KMS-11 (cell line): ENCODE measurements at regions not wholly inside any gene's neighbourhood (a gene's known extent, or its start where the extent isn't known, plus 50 kb on each side); places are given as distances from the start of the nearest gene placed in this dataset.
"Not testable (repeated sequence)": the region's sequence is repeated elsewhere in the genome, so short reads cannot be mapped to it uniquely, and the experiment has no call there.

Source experiments
- H2AFZ ChIP-seq: fragments of 200-600 bp; sonication (generic); 2 replicates; pipeline ENCODE4 v1.6.1; 2016; ENCODE audit warnings: antibody characterized with exemption, mixed run types, low read depth
- H3K27ac ChIP-seq: fragments of 200-600 bp; sonication (generic); 2 replicates; pipeline ENCODE4 v1.6.1; 2016; ENCODE audit warnings: mild to moderate bottlenecking, mixed run types
- H3K27me3 ChIP-seq: fragments of 200-600 bp; sonication (generic); 2 replicates; pipeline ENCODE4 v1.6.1; 2017; ENCODE audit warnings: mild to moderate bottlenecking, low read depth, mixed run types, moderate library complexity; ENCODE audit not compliant: insufficient read depth
- H3K36me3 ChIP-seq: fragments of 200-600 bp; sonication (generic); 2 replicates; pipeline ENCODE4 v1.6.1; 2017; ENCODE audit warnings: mild to moderate bottlenecking, mixed run types; ENCODE audit not compliant: insufficient read depth
- H3K4me1 ChIP-seq: fragments of 200-600 bp; sonication (generic); 2 replicates; pipeline ENCODE4 v1.6.1; 2016; ENCODE audit warnings: mild to moderate bottlenecking, low read depth, mixed run types; ENCODE audit not compliant: poor library complexity, severe bottlenecking
- H3K4me2 ChIP-seq: fragments of 200-600 bp; sonication (generic); 2 replicates; pipeline ENCODE4 v1.7.0; 2016; ENCODE audit warnings: mild to moderate bottlenecking, mixed run types
- H3K4me3 ChIP-seq: fragments of 200-600 bp; sonication (generic); IDR thresholded peaks from 2 replicates; pipeline ENCODE4 v1.6.1; 2017; ENCODE audit warnings: low read depth, low read length, mixed read lengths; ENCODE audit not compliant: insufficient read depth
- H3K79me2 ChIP-seq: fragments of 200-600 bp; sonication (generic); 2 replicates; pipeline ENCODE4 v1.6.1; 2016; ENCODE audit warnings: low read depth, mixed run types; ENCODE audit not compliant: insufficient read depth
- H3K9ac ChIP-seq: fragments of 200-600 bp; sonication (generic); 2 replicates; pipeline ENCODE4 v1.6.1; 2016; ENCODE audit warnings: mild to moderate bottlenecking, mixed run types
- H4K20me1 ChIP-seq: fragments of 200-600 bp; sonication (generic); 2 replicates; pipeline ENCODE4 v1.6.1; 2016; ENCODE audit warnings: mild to moderate bottlenecking, mixed run types; ENCODE audit not compliant: insufficient read depth
- TF ChIP-seq, protein P1 (sequence below): fragments of 200-600 bp; sonication (generic); conservative IDR thresholded peaks from 2 replicates; pipeline ENCODE4 v1.6.1; 2017; ENCODE audit warnings: low read depth, mild to moderate bottlenecking, antibody characterized with exemption, low read length, moderate library complexity, mixed read lengths

DNA sequence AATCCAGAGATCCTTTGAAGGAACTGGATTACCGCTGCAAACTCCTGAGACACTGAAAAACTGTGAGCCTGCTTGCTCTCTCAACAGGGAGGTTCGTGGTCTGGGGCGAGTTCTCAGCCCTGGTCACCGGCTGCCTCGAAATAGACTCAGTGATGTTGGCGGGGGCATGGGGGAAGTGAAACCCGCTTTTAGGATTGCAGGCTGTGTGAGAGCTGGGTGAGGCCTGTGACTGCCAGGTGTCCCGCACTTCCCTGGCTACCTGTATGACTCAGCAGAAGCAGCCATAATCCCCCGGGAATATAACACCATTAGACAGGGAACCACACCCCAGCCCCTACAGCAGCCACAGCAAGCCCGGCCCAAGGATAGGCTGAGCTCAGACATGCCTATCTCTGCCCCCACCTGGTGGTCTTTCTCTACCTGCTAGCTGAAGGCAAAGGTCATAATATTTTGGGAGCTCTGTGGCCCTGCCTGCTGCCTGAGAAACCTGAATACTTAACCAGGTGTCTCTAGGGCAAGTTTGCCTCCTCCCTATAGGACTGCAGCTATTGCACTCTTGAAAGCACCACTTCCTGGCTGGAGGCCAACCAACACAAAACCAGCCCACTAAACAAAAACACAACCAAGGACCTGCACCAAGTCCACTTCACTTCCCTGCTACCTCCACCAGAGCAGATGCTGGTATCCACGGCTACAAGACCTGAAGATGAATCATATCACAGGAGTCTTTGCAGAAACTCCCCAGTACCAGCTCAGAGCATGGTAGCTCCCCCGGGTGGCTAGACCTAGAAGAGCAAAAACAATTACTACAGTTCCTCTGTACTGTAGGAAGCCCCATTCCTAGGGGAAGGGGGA is 202.0 kb downstream of the RRAGB start:
- H3K4me1 ChIP-seq: peaks cover 48% of the 10 kb centered on the region
- H3K27ac ChIP-seq: peak overlapping the region; percentile 93
- no peaks in the 10 kb centered on the region for H3K27me3 ChIP-seq
- peak overlapping the region; percentile 68; the same call in 1 of the 2 replicates for H3K9ac ChIP-seq
- H3K4me2 ChIP-seq: peak overlapping the region; percentile 98
- no peaks in the 10 kb centered on the region for H3K36me3 ChIP-seq
- peak overlapping the region; percentile 60 for H2AFZ ChIP-seq
- no peaks in the 10 kb centered on the region for H4K20me1 ChIP-seq
- TF ChIP-seq, protein P1, sequence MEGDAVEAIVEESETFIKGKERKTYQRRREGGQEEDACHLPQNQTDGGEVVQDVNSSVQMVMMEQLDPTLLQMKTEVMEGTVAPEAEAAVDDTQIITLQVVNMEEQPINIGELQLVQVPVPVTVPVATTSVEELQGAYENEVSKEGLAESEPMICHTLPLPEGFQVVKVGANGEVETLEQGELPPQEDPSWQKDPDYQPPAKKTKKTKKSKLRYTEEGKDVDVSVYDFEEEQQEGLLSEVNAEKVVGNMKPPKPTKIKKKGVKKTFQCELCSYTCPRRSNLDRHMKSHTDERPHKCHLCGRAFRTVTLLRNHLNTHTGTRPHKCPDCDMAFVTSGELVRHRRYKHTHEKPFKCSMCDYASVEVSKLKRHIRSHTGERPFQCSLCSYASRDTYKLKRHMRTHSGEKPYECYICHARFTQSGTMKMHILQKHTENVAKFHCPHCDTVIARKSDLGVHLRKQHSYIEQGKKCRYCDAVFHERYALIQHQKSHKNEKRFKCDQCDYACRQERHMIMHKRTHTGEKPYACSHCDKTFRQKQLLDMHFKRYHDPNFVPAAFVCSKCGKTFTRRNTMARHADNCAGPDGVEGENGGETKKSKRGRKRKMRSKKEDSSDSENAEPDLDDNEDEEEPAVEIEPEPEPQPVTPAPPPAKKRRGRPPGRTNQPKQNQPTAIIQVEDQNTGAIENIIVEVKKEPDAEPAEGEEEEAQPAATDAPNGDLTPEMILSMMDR: peak; percentile 58; the same call in 1 of the 2 replicates
- H3K79me2 ChIP-seq: no peaks in the 10 kb centered on the region
- H3K4me3 ChIP-seq: no peak overlapping the region

DNA sequence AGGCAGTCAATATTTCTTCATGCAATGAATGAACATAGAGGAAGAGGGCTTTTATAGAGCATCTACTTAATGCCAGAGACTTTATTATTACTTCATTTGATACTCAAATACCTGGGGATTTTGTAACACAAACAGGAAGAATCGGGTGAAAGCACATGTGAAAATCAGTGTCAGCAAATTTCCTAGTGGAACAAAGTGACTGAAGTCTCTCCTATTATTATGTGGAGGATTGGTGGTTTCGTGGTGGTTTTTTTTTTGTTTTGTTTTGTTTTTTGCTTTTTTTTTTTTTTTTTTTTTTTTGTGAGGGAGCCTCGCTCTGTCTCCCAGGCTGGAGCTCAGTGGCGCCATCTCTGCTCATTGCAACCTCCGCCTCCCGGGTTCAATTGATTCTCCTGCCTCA is 207.0 kb downstream of the RRAGB start:
- Histone ChIP-seq H2AFZ (no peak overlapping the region), H3K4me3 (no peak overlapping the region), H3K27me3 (no peaks in the 10 kb centered on the region), H3K4me2 (peak overlapping the region; percentile 15; the same call in 1 of the 2 replicates), H3K4me1 (peaks cover 28% of the 10 kb centered on the region), H4K20me1 (no peaks in the 10 kb centered on the region), H3K36me3 (no peaks in the 10 kb centered on the region), H3K9ac (no peak overlapping the region), H3K27ac (peak overlapping the region; percentile 30; the same call in 1 of the 2 replicates), H3K79me2 (no peaks in the 10 kb centered on the region)
- TF ChIP-seq, protein P1: no peak

DNA sequence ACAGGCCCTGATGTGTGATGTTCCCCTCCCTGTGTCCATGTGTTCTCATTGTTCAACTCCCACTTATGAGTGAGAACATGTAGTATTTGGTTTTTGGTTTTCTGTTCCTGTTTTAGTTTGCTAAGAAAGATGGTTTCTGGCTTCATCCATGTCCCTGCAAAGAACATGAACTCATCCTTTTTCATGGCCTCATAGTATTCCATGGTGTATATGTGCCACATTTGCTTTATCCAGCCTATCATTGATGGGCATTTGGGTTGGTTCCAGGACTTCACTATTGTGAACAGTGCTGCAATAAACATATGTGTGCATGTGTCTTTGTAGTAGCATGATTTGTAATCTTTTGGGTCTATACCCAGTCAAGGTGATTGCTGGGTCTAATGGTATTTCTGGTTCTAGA is 211.0 kb downstream of the RRAGB start:
- H3K9ac ChIP-seq, H3K4me3 ChIP-seq, H3K4me2 ChIP-seq, H4K20me1 ChIP-seq, H3K36me3 ChIP-seq, H3K79me2 ChIP-seq, H3K27me3 ChIP-seq, H3K27ac ChIP-seq, H2AFZ ChIP-seq: not testable (repeated sequence)
- peaks cover 14% of the 10 kb centered on the region for H3K4me1 ChIP-seq
